Pancreas (tissue), 10 donors: ENCODE measurements at regions not wholly inside any gene's neighbourhood (a gene's known extent, or its start where the extent isn't known, plus 50 kb on each side); places are given as distances from the start of the nearest gene placed in this dataset.

Source experiments
- ATAC-seq, 4 donors: fragments of 200-7000 bp; cut with Tn5 transposase; one replicate each; pipeline versions ENCODE4 v1.8.0 to v1.9.1; 2020; ENCODE audit warnings: mild to moderate bottlenecking in 4 of 4, moderate library complexity in 4 of 4
- DNase-seq, 6 donors: peaks; one replicate each; pipeline ENCODE4 v3.0.0-alpha.2; 2020
- FAIRE-seq: peaks from 2 replicates; lab custom pipeline; 2012; peaks lifted over from hg19 to GRCh38; lab: Jason Lieb, UNC
- H3K27ac ChIP-seq, 4 donors: fragments of 200-600 bp; sonication (generic); 1 replicate in 3 of 4; 2 replicates in 1 of 4; pipeline versions ENCODE4 v1.5.0 to v1.8.0; 2020
- H3K27me3 ChIP-seq, 4 donors: fragments of 200-600 bp; one replicate each; pipeline ENCODE4 v1.8.0; 2021
- H3K36me3 ChIP-seq, 3 donors: fragments of 200-600 bp; sonication (generic) in 1 of 3; one replicate each; pipeline versions ENCODE4 v1.5.0 to v1.8.0; 2020 to 2021
- H3K4me1 ChIP-seq, 3 donors: fragments of 200-600 bp; one replicate each; pipeline ENCODE4 v1.8.0; 2021
- H3K4me3 ChIP-seq, 4 donors: fragments of 200-600 bp; sonication (generic) in 2 of 4; one replicate each; pipeline versions ENCODE4 v1.5.0 to v1.8.0; 2020 to 2021
- H3K9me3 ChIP-seq, 4 donors: fragments of 200-600 bp; one replicate each; pipeline ENCODE4 v1.8.0; 2021
- CTCF ChIP-seq, 4 donors: fragments of 200-600 bp; sonication (generic) in 3 of 4; IDR thresholded peaks; one replicate each; pipeline versions ENCODE4 v1.5.0 to v1.8.0; 2021; ENCODE audit warnings: antibody characterized with exemption in 4 of 4
- WGBS, 2 donors: extraction: QIAGEN DNeasy Blood & Tissue Kit; methylation state at CpG; one replicate each; pipeline ENCODE4 v1.1.7; 2013; 5-methylcytosine and 5-hydroxymethylcytosine counted together
- intact Hi-C, 3 donors: fragments of 100-400 bp; cut with DNase I; formaldehyde crosslinking; loops; one replicate each; pipeline versions ENCODE4 v1.11.1 to v1.14.2; 2022
- donor health status: healthy with polysubstance abuse.
- donor health status: DM: no; HTN: no; CAD: no; lungs with moderate emphysema.
- donor health status: DM: no; HTN: no; CAD: no.
- donor health status: control.
- donor health status: control.
- donor health status: Bipolar disorder and iron deficiency.
- donor health status: DM: yes; HTN: yes; CAD: no.
- donor health status: DM: no; HTN: no; CAD: no.
- donor health status: DM: no; HTN: no; CAD: no.
- donor health status: DM: yes; HTN: yes; CAD: no.

- 50 to 53% methylated on average over 9 of the region's 9 CpGs for WGBS, 2 donors
- intact Hi-C loops: no loop called here
- no peaks in the 10 kb centered on the region for H3K36me3 ChIP-seq
- no peaks in the 10 kb centered on the region for H3K4me1 ChIP-seq
- H3K27ac ChIP-seq: no peak overlapping the region
- no peak for TF ChIP-seq CTCF (IDR thresholded peaks at IDR 0.05)
- H3K9me3 ChIP-seq: no peaks in the 10 kb centered on the region
- ATAC-seq (no peak), FAIRE-seq (no peak), DNase-seq (no peak)
- H3K4me3 ChIP-seq: no peak overlapping the region
- no peaks in the 10 kb centered on the region for H3K27me3 ChIP-seq
These were observed 72.3 kb upstream of the TOX2 start for GRCh38 chr20:43842126-43843020.

DNA sequence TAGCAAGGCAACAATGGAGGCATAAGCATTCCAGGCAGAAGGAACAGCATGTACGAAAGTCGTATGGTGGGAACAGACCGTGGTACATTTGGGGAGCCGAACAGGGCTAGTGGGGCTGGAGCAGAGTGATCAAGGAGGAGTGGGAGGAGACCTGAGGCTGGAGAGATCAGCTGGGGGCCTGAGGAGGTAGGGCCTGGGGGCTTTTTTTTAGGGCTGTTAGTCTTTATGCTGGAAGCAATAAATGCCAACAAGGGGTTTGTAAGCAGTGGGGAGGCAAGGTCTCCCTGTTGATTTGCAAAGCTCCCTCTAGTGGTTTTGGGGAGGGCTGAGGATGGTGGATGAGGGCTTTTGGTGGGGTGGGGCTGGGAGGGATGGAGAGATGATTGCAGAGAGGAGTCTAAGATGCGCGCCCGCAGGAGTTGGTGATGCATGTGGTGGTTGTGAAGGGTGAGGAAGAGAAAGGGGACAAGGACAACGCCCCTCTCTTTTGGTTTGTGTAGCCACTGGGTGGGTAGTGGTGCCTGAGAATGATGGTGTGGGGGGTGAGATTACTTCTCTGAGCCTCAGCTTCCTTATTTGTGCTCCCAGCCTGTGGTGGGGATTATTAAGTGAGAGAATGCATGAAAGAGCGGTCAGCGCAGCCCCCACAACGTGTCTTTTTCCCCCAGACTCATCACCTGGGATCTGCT, 74.1 kb upstream of the TOX2 start:
- FAIRE-seq: no peak
- intact Hi-C loops: no loop called here
- no peak overlapping the region for H3K27ac ChIP-seq

GRCh38 chr20:43839793-43840199, 74.9 kb upstream of the TOX2 start:
- intact Hi-C loops: no loop called here
- Histone ChIP-seq H3K9me3 (no peaks in the 10 kb centered on the region), H3K4me1 (no peaks in the 10 kb centered on the region), H3K27ac (no peak overlapping the region), H3K27me3 (no peaks in the 10 kb centered on the region), H3K36me3 (no peaks in the 10 kb centered on the region), H3K4me3 (no peak overlapping the region)
- no peak for FAIRE-seq
- no peak for ATAC-seq
- WGBS, 2 donors: 65 to 78% methylated on average over 4 of the region's 4 CpGs
- TF ChIP-seq CTCF (IDR thresholded peaks at IDR 0.05): no peak
- DNase-seq: no peak

More for the DNA sequence above, 74.1 kb upstream of the TOX2 start:
- Histone ChIP-seq H3K4me3 (no peak overlapping the region), H3K4me1 (no peaks in the 10 kb centered on the region), H3K36me3 (no peaks in the 10 kb centered on the region), H3K9me3 (no peaks in the 10 kb centered on the region), H3K27me3 (no peaks in the 10 kb centered on the region)
- TF ChIP-seq CTCF (IDR thresholded peaks at IDR 0.05): no peak
- WGBS, 2 donors: 57 to 62% methylated on average over 11 of the region's 11 CpGs
- ATAC-seq: no peak
- DNase-seq: no peak

GRCh38 chr20:43838703-43839060, 76.0 kb upstream of the TOX2 start:
- Histone ChIP-seq H3K27ac (no peak overlapping the region), H3K9me3 (no peaks in the 10 kb centered on the region), H3K36me3 (no peaks in the 10 kb centered on the region), H3K4me1 (no peaks in the 10 kb centered on the region), H3K4me3 (no peak overlapping the region), H3K27me3 (no peaks in the 10 kb centered on the region)
- no peak for DNase-seq
- no peak for ATAC-seq
- WGBS, 2 donors: 43 to 54% methylated on average over 5 of the region's 5 CpGs
- no peak for TF ChIP-seq CTCF (IDR thresholded peaks at IDR 0.05)
- no peak for FAIRE-seq
- intact Hi-C loops: no loop called here
